Ishikawa (cell line): ENCODE measurements at regions not wholly inside any gene's neighbourhood (a gene's known extent, or its start where the extent isn't known, plus 50 kb on each side); places are given as distances from the start of the nearest gene placed in this dataset.
A peak's percentile ranks its signal among the peaks of the same experiment; 100 is the strongest.

Experiments used
- MAX ChIP-seq: IDR thresholded peaks from 2 replicates; pipeline ENCODE4 v1.6.1; 2012
- NFIC ChIP-seq: IDR thresholded peaks from 2 replicates; pipeline ENCODE4 v1.6.1; 2012
- RAD21 ChIP-seq: IDR thresholded peaks from 2 replicates; pipeline ENCODE4 v1.6.1; 2012; ENCODE audit warnings: low read depth
- REST ChIP-seq: IDR thresholded peaks from 2 replicates; pipeline ENCODE4 v1.6.1; 2012; ENCODE audit warnings: low read depth, mild to moderate bottlenecking
- TAF1 ChIP-seq: IDR thresholded peaks from 2 replicates; pipeline ENCODE4 v1.6.1; 2012; ENCODE audit warnings: low read depth, mild to moderate bottlenecking
- USF1 ChIP-seq: IDR thresholded peaks from 2 replicates; pipeline ENCODE4 v1.6.1; 2012
- YY1 ChIP-seq: IDR thresholded peaks from 2 replicates; pipeline ENCODE4 v1.6.1; 2012; ENCODE audit warnings: low read depth
- ZBTB7A ChIP-seq: IDR thresholded peaks from 2 replicates; pipeline ENCODE4 v1.6.1; 2012; ENCODE audit warnings: low read depth

- TF ChIP-seq REST (no peak), USF1 (peak; percentile 83), YY1 (peak; percentile 82), ZBTB7A (0 out of 2 replicates have a peak, but pooled peaks have one; percentile 31), RAD21 (no peak), NFIC (no peak), TAF1 (no peak; the same call in 1 of the 2 replicates), MAX (peak; percentile 72)
Measured at GRCh38 chr1:65067491-65068201, 80.4 kb upstream of the AK4 start.
